Fibroblast of the conjunctiva (primary cell): ENCODE measurements at regions not wholly inside any gene's neighbourhood (a gene's known extent, or its start where the extent isn't known, plus 50 kb on each side); places are given as distances from the start of the nearest gene placed in this dataset.

Experiments
- DNase-seq: peaks from one replicate; pipeline ENCODE4 v3.0.0-alpha.2; 2010; ENCODE audit warnings: low read depth

- DNase-seq, result no peak
Observed at GRCh38 chr6:112725541-112726085, 378.5 kb downstream of the RFPL4B start.

- DNase-seq, result no peak
Observed at GRCh38 chr6:112735129-112735528, 388.0 kb downstream of the RFPL4B start.

GRCh38 chr6:112739766-112740165 is 392.6 kb downstream of the RFPL4B start:
- DNase-seq, result no peak

GRCh38 chr6:112743323-112743722 is 396.2 kb downstream of the RFPL4B start:
- DNase-seq, result no peak

GRCh38 chr6:112744827-112745226 is 397.7 kb downstream of the RFPL4B start:
- DNase-seq, result no peak

GRCh38 chr6:112745765-112746164 is 398.6 kb downstream of the RFPL4B start:
- DNase-seq, result no peak

GRCh38 chr6:112749673-112750072 is 402.5 kb downstream of the RFPL4B start:
- no peak for DNase-seq

- DNase-seq, result no peak
Observed at GRCh38 chr6:112752305-112752704, 405.2 kb downstream of the RFPL4B start.

- no peak for DNase-seq
Observed at GRCh38 chr6:112752791-112753190, 405.7 kb downstream of the RFPL4B start.

- DNase-seq, result no peak
Observed at GRCh38 chr6:112760831-112761230, 413.7 kb downstream of the RFPL4B start.

GRCh38 chr6:112761740-112762139 is 414.6 kb downstream of the RFPL4B start:
- no peak for DNase-seq

GRCh38 chr6:112764377-112764776 is 417.2 kb downstream of the RFPL4B start:
- no peak for DNase-seq

GRCh38 chr6:112770308-112770707 is 423.2 kb downstream of the RFPL4B start:
- no peak for DNase-seq

GRCh38 chr6:112773187-112773586 is 426.1 kb downstream of the RFPL4B start:
- no peak for DNase-seq

- no peak for DNase-seq
Observed at GRCh38 chr6:112774319-112774718, 427.2 kb downstream of the RFPL4B start.

GRCh38 chr6:112780498-112781096 is 433.5 kb downstream of the RFPL4B start:
- DNase-seq, result peak; percentile 76

GRCh38 chr6:112781241-112781640 is 434.1 kb downstream of the RFPL4B start:
- peak; percentile 10 for DNase-seq

GRCh38 chr6:112785408-112785807 is 438.3 kb downstream of the RFPL4B start:
- DNase-seq, result no peak

GRCh38 chr6:112786801-112787200 is 439.7 kb downstream of the RFPL4B start:
- DNase-seq, result no peak

GRCh38 chr6:112787371-112787770 is 440.2 kb downstream of the RFPL4B start:
- no peak for DNase-seq

- no peak for DNase-seq
Observed at GRCh38 chr6:112795316-112795715, 448.2 kb downstream of the RFPL4B start.

GRCh38 chr6:112796712-112797111 is 449.6 kb downstream of the RFPL4B start:
- DNase-seq, result no peak

GRCh38 chr6:112799889-112800288 is 452.8 kb downstream of the RFPL4B start:
- no peak for DNase-seq

GRCh38 chr6:112800439-112800838 is 453.3 kb downstream of the RFPL4B start:
- DNase-seq, result no peak
